Retinal pigment epithelial cell (primary cell): ENCODE measurements at regions not wholly inside any gene's neighbourhood (a gene's known extent, or its start where the extent isn't known, plus 50 kb on each side); places are given as distances from the start of the nearest gene placed in this dataset.

Experiments
- DNase-seq: peaks from one replicate; pipeline ENCODE4 v3.0.0-alpha.2; 2010; ENCODE audit warnings: low read depth
- H3K4me3 ChIP-seq: 2 replicates; pipeline ENCODE4 v1.5.1; 2011; ENCODE audit warnings: mild to moderate bottlenecking, low read length, control low read depth, moderate library complexity
- CTCF ChIP-seq: conservative IDR thresholded peaks from 2 replicates; pipeline ENCODE4 v1.5.1; 2011; ENCODE audit warnings: low read depth, low read length, control low read depth, inconsistent platforms

DNA sequence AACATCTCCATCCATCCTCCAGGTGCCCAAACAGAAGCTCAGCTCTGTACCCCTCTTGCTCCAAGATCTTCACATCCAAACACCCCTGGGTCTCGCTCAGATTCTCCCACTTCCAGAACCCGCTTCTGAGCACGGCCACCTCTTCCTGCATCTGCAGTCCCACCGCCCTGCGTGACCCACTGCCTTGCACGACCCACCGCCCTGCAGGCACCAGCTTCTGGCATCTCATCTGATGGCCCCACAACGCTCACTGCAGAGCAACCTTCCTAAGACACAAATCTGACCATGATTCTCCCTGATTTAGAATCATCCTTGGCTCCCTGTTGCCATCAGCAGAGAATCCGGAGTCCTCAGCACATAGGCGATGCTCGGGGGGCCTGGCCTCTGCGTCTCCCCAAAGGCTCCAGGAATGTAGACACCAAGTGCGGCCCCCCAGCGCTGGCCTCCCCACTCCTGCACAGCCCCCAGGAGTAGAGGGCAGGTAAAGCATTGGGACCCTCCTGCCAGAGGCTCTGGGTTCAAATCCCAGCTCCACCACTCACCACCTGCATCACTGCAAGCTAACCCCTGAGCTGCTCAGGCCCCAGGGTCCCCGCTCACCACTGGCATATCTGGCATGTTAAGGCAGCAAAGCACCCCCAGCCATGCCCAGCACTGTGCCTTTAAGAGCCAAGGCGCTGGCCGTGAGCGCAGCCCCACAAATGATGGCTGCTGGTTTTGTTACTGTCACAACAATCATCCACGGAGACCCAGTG is 459.3 kb downstream of the BRD1 start:
- DNase-seq, result no peak
- H3K4me3 ChIP-seq, result no peak overlapping the region
- TF ChIP-seq CTCF, result no peak

- no peak overlapping the region for H3K4me3 ChIP-seq
- TF ChIP-seq CTCF, result no peak
- DNase-seq, result no peak
Measured at GRCh38 chr22:49367041-49367697, 460.5 kb downstream of the BRD1 start.

GRCh38 chr22:49366437-49366836 is 461.2 kb downstream of the BRD1 start:
- TF ChIP-seq CTCF, result no peak
- H3K4me3 ChIP-seq, result no peak overlapping the region
- DNase-seq, result no peak

- no peak for DNase-seq
- TF ChIP-seq CTCF, result no peak
- no peak overlapping the region for H3K4me3 ChIP-seq
Measured at GRCh38 chr22:49365910-49366309, 461.8 kb downstream of the BRD1 start.

GRCh38 chr22:49365191-49365837 is 462.4 kb downstream of the BRD1 start:
- TF ChIP-seq CTCF, result no peak
- DNase-seq, result no peak
- H3K4me3 ChIP-seq, result no peak overlapping the region

DNA sequence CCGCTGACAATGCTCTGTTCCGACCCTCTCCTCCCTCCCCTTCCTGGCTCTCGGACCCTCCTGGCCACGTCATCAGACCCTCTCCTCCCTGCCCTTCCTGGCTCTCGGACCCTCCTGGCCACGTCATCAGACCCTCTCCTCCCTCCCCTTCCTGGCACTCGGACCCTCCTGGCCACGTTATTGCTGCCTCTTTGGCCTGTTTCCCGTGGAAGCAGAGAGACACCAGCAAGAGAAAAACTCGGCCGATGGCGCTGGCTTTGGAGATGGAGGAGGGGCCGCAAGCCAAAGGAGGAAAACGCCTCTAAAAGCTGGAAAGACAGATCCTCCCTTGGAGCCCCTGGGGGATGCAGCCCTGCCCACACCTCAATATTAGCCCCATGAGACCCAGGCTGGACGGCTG is 463.3 kb downstream of the BRD1 start:
- no peak for TF ChIP-seq CTCF
- H3K4me3 ChIP-seq, result no peak overlapping the region
- no peak for DNase-seq
